ENCODE measurements at regions not wholly inside any gene's neighbourhood (a gene's known extent, or its start where the extent isn't known, plus 50 kb on each side); places are given as distances from the start of the nearest gene placed in this dataset.

GRCh38 chr4:105092356-105092755, 54.3 kb upstream of the TET2 start:
- no peak for DNase-seq (ENCODE audit: extremely low read depth in 1 of 2, low read depth in 1 of 2)

DNA sequence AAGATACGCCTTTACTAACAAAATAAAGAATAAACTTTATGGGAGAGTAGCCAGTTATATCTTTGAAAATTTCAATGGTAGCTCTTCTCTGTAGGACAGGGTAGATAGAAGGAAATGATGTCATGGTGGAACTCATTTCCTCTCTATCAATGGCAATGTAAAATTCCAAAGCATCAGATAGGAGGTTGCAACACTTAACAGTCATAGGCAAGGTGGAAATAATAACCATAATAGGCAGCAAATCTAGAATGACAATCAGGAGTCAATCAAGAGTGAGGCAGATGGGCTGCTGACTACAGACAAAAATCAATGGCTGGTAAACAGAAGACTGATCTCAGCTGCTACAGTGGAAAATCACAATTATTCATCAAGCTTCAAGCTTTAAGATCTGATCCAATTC, 53.9 kb upstream of the TET2 start:
- DNase-seq (ENCODE audit: extremely low read depth in 1 of 2, low read depth in 1 of 2), result no peak

GRCh38 chr4:105093975-105094374, 52.7 kb upstream of the TET2 start:
- no peak for DNase-seq (ENCODE audit: extremely low read depth in 1 of 2, low read depth in 1 of 2)
